ENCODE measurements at regions not wholly inside any gene's neighbourhood (a gene's known extent, or its start where the extent isn't known, plus 50 kb on each side); places are given as distances from the start of the nearest gene placed in this dataset.
"Not testable (repeated sequence)": the region's sequence is repeated elsewhere in the genome, so short reads cannot be mapped to it uniquely, and the experiment has no call there.

GRCh38 chr3:113377158-113377557 is 64.1 kb downstream of the CFAP44 start:
- Histone ChIP-seq H3K36me3 (ENCODE audit: control insufficient read depth, insufficient read depth, low read length) (no peaks in the 10 kb centered on the region), H3K27me3 (ENCODE audit: control insufficient read depth, insufficient read depth, low read length) (no peaks in the 10 kb centered on the region), H3K4me3 (ENCODE audit: low read depth, low read length) (no peak overlapping the region)
- no peak for DNase-seq (ENCODE audit: low read depth)
- TF ChIP-seq, protein P1, sequence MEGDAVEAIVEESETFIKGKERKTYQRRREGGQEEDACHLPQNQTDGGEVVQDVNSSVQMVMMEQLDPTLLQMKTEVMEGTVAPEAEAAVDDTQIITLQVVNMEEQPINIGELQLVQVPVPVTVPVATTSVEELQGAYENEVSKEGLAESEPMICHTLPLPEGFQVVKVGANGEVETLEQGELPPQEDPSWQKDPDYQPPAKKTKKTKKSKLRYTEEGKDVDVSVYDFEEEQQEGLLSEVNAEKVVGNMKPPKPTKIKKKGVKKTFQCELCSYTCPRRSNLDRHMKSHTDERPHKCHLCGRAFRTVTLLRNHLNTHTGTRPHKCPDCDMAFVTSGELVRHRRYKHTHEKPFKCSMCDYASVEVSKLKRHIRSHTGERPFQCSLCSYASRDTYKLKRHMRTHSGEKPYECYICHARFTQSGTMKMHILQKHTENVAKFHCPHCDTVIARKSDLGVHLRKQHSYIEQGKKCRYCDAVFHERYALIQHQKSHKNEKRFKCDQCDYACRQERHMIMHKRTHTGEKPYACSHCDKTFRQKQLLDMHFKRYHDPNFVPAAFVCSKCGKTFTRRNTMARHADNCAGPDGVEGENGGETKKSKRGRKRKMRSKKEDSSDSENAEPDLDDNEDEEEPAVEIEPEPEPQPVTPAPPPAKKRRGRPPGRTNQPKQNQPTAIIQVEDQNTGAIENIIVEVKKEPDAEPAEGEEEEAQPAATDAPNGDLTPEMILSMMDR (IDR thresholded peaks at IDR 0.05; ENCODE audit: insufficient read depth, low read depth, low read length): no peak
- CTCF ChIA-PET: no interaction called here
- POLR2A ChIA-PET: no interaction called here

- Histone ChIP-seq H3K4me3 (ENCODE audit: low read depth, low read length) (no peak overlapping the region), H3K27me3 (ENCODE audit: control insufficient read depth, insufficient read depth, low read length) (no peaks in the 10 kb centered on the region), H3K36me3 (ENCODE audit: control insufficient read depth, insufficient read depth, low read length) (no peaks in the 10 kb centered on the region)
- TF ChIP-seq, protein P1 (IDR thresholded peaks at IDR 0.05; ENCODE audit: insufficient read depth, low read depth, low read length): no peak
- ChIA-PET POLR2A (no interaction called here), CTCF (no interaction called here)
- DNase-seq (ENCODE audit: low read depth): no peak
These were observed 67.2 kb downstream of the CFAP44 start for GRCh38 chr3:113374078-113374477.

- H3K36me3 ChIP-seq (ENCODE audit: control insufficient read depth, insufficient read depth, low read length); H3K27me3 ChIP-seq (ENCODE audit: control insufficient read depth, insufficient read depth, low read length); DNase-seq (ENCODE audit: low read depth); H3K4me3 ChIP-seq (ENCODE audit: low read depth, low read length); POLR2A ChIA-PET; CTCF ChIA-PET: not testable (repeated sequence)
These were observed 74.5 kb downstream of the CFAP44 start for GRCh38 chr3:113366800-113367199.

DNA sequence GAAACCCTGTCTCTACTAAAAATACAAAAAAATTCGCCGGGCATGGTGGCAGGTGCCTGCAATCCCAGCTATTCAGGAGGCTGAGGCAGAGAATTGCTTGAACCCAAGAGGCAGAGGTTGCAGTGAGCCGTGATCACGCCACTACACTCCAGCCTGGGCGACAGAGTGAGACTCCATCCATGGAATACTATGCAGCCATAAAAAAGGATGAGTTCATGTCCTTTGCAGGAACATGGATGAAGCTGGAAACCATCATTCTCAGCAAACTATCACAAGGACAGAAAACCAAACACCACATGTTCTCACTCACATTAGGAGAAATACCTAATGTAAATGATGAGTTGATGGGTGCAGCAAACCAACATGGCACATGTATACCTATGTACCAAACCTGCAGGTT is 86.0 kb downstream of the CFAP44 start:
- H3K36me3 ChIP-seq (ENCODE audit: control insufficient read depth, insufficient read depth, low read length); H3K27me3 ChIP-seq (ENCODE audit: control insufficient read depth, insufficient read depth, low read length); DNase-seq (ENCODE audit: low read depth); H3K4me3 ChIP-seq (ENCODE audit: low read depth, low read length); POLR2A ChIA-PET; CTCF ChIA-PET: not testable (repeated sequence)

- POLR2A ChIA-PET: no interaction called here
- H3K36me3 ChIP-seq (ENCODE audit: control insufficient read depth, insufficient read depth, low read length): no peaks in the 10 kb centered on the region
- DNase-seq (ENCODE audit: low read depth): no peak
- H3K4me3 ChIP-seq (ENCODE audit: low read depth, low read length): no peak overlapping the region
- CTCF ChIA-PET: interaction anchor here (1.5 kb wide), 1 partner anchor 15 kb away, joined by 4 read pairs; no protein-coding TSS in a partner anchor
- no peaks in the 10 kb centered on the region for H3K27me3 ChIP-seq (ENCODE audit: control insufficient read depth, insufficient read depth, low read length)
- TF ChIP-seq, protein P1 (IDR thresholded peaks at IDR 0.05; ENCODE audit: insufficient read depth, low read depth, low read length): no peak
These were observed 87.0 kb downstream of the CFAP44 start for GRCh38 chr3:113354307-113354706.

- POLR2A ChIA-PET: no interaction called here
- CTCF ChIA-PET: interaction anchor here (1.5 kb wide), 1 partner anchor 14 kb away, joined by 4 read pairs; no protein-coding TSS in a partner anchor
These were observed 87.6 kb downstream of the CFAP44 start for GRCh38 chr3:113353678-113354077.

More at GRCh38 chr3:113353678-113354077, 87.6 kb downstream of the CFAP44 start:
- DNase-seq (ENCODE audit: low read depth): no peak
- TF ChIP-seq, protein P1 (IDR thresholded peaks at IDR 0.05; ENCODE audit: insufficient read depth, low read depth, low read length): no peak
- Histone ChIP-seq H3K4me3 (ENCODE audit: low read depth, low read length) (no peak overlapping the region), H3K27me3 (ENCODE audit: control insufficient read depth, insufficient read depth, low read length) (no peaks in the 10 kb centered on the region), H3K36me3 (ENCODE audit: control insufficient read depth, insufficient read depth, low read length) (no peaks in the 10 kb centered on the region)
